NT2/D1 (cell line): ENCODE measurements at regions not wholly inside any gene's neighbourhood (a gene's known extent, or its start where the extent isn't known, plus 50 kb on each side); places are given as distances from the start of the nearest gene placed in this dataset.
"Not testable (repeated sequence)": the region's sequence is repeated elsewhere in the genome, so short reads cannot be mapped to it uniquely, and the experiment has no call there.

Experiments used
- DNase-seq: peaks from one replicate; pipeline ENCODE4 v3.0.0-alpha.2; 2011; ENCODE audit warnings: low read depth, low spot score
- H3K27me3 ChIP-seq: 2 replicates; pipeline ENCODE4 v1.6.0; 2011; ENCODE audit warnings: mild to moderate bottlenecking; ENCODE audit not compliant: insufficient read length, insufficient read depth
- H3K36me3 ChIP-seq: 2 replicates; pipeline ENCODE4 v1.6.1; 2011; ENCODE audit warnings: mild to moderate bottlenecking, low read length, mixed read lengths; ENCODE audit not compliant: insufficient read depth, insufficient read length
- H3K4me1 ChIP-seq: 2 replicates; pipeline ENCODE4 v1.5.1; 2011; ENCODE audit not compliant: insufficient read depth, insufficient read length
- H3K4me3 ChIP-seq: 2 replicates; pipeline ENCODE4 v1.5.1; 2011; ENCODE audit warnings: low read depth; ENCODE audit not compliant: insufficient read length
- H3K9ac ChIP-seq: 2 replicates; pipeline ENCODE4 v1.6.0; 2011; ENCODE audit warnings: low read depth; ENCODE audit not compliant: insufficient read length
- H3K9me3 ChIP-seq: 2 replicates; pipeline ENCODE4 v1.5.1; 2011; ENCODE audit warnings: mild to moderate bottlenecking, low read length; ENCODE audit not compliant: insufficient read depth
- SUZ12 ChIP-seq: IDR thresholded peaks from 2 replicates; pipeline ENCODE4 v1.6.1; 2011; ENCODE audit not compliant: insufficient read length, insufficient read depth; ENCODE audit errors: extremely low read depth
- YY1 ChIP-seq: IDR thresholded peaks from 2 replicates; pipeline ENCODE4 v1.6.1; 2011; ENCODE audit not compliant: insufficient read length, insufficient read depth
- ZNF274 ChIP-seq: IDR thresholded peaks from 2 replicates; pipeline ENCODE4 v1.6.1; 2011; ENCODE audit warnings: mild to moderate bottlenecking, low read depth, low read length

DNA sequence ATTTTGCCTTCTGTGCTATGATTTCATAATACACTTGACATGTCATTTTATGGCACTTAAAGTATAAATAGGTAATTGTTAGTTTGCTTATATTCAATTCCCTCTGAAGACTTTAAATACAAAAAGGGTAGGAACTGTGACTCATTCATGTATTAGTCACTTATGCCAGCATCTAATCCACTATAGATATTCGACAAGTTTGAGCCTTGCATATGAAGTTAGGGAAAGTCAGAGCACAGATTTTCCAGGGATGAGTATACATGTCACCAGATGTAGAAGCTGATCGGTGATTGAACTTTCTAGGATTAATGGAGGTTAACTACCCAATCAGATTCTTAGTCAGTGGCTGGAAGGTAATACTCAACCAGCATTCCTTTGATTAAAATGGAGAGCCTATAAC is 1321.5 kb downstream of the XPNPEP1 start:
- no peak overlapping the region for H3K4me3 ChIP-seq
- H3K9ac ChIP-seq, result no peak overlapping the region
- peaks cover 2% of the 10 kb centered on the region for H3K4me1 ChIP-seq
- H3K9me3 ChIP-seq, result no peaks in the 10 kb centered on the region
- H3K36me3 ChIP-seq, result no peaks in the 10 kb centered on the region
- TF ChIP-seq SUZ12 (no peak), YY1 (no peak), ZNF274 (no peak)
- H3K27me3 ChIP-seq, result no peaks in the 10 kb centered on the region
- DNase-seq, result no peak

DNA sequence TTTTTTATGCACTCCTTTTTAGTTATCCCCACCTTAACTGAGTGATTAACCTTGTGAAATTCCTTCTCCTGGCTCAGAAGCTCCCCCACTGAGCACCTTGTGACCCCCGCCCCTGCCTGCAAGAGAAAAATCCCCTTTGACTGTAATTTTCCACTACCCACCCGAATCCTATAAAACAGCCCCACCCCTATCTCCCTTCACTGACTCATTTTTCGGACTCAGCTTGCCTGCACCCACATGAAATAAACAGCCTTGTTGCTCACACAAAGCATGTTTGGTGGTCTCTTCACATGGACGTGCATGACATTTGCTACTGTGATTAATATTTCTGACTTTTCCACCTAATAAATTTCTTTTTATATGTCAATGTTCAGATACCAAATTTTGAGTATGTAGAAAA is 1322.8 kb downstream of the XPNPEP1 start:
- not testable (repeated sequence) for H3K36me3 ChIP-seq, H3K4me3 ChIP-seq, H3K4me1 ChIP-seq, DNase-seq, H3K9ac ChIP-seq, H3K9me3 ChIP-seq, H3K27me3 ChIP-seq

DNA sequence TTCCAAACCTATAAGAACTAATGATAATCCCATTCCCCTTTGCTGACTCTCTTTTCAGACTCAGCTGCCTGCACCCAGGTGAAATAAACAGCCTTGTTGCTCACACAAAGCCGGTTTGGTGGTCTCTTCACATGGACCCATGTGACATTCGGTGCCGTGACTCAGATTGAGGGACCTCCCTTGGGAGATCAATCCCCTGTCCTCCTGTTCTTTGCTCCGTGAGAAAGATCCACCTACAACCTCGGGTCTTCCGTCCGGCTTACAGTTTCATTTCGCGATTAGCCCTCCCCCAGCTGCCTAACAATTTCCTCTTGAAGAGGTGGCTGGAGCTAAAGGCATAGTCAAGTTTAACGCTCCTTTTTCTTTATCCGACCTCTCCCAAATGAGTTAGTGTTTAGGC is 1324.0 kb downstream of the XPNPEP1 start:
- not testable (repeated sequence) for H3K4me1 ChIP-seq, H3K9ac ChIP-seq

DNA sequence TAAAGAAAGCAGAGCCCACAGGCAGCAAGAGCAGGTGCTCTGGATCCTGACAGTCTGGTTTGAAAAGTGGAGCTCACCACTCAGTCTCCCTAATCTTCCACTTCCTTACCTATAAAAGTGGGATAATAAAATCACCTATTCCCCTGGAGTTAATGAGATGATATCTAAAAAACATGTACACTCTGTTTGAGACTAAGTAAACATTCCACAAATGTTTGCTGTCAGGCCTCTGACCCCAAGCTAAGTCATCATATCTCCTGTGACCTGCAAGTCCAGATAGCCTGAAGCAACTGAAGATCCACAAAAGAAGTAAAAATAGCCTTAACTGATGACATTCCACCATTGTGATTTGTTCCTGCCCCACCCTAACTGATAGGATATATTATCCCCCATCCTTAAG is 1324.5 kb downstream of the XPNPEP1 start:
- no peaks in the 10 kb centered on the region for H3K9me3 ChIP-seq
- no peaks in the 10 kb centered on the region for H3K36me3 ChIP-seq
- H3K4me3 ChIP-seq, result no peak overlapping the region
- no peaks in the 10 kb centered on the region for H3K27me3 ChIP-seq
- H3K4me1 ChIP-seq, result peaks cover 2% of the 10 kb centered on the region
- no peak for DNase-seq
- no peak overlapping the region for H3K9ac ChIP-seq
- no peak for TF ChIP-seq SUZ12
- TF ChIP-seq ZNF274, result no peak
- no peak for TF ChIP-seq YY1

More for the DNA sequence above, 1324.0 kb downstream of the XPNPEP1 start:
- H3K36me3 ChIP-seq, DNase-seq, H3K9me3 ChIP-seq, H3K4me3 ChIP-seq, H3K27me3 ChIP-seq: not testable (repeated sequence)

DNA sequence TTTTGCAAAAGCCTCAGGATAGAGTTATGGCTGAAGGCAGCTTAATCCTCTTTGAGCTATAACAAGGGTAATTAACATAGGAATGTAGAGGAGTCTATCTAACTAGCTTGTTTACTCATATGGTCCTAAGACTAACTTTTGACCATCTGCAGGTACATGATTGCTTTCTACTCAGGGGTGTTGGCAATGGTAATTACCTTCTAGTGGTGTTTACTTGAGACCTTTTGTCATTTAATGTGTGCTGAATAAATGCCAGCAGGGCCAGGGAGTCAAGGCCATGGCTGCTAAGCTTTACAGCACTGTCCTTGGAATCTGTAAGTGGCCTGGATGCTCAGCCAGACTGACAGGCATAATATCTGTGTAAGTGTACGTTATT is 1325.0 kb downstream of the XPNPEP1 start:
- no peak for TF ChIP-seq YY1
- TF ChIP-seq SUZ12, result no peak
- no peak for TF ChIP-seq ZNF274
- Histone ChIP-seq H3K9ac (no peak overlapping the region), H3K9me3 (no peaks in the 10 kb centered on the region), H3K27me3 (no peaks in the 10 kb centered on the region), H3K36me3 (no peaks in the 10 kb centered on the region), H3K4me1 (peaks cover 2% of the 10 kb centered on the region), H3K4me3 (no peak overlapping the region)
- peak; percentile 39 for DNase-seq

DNA sequence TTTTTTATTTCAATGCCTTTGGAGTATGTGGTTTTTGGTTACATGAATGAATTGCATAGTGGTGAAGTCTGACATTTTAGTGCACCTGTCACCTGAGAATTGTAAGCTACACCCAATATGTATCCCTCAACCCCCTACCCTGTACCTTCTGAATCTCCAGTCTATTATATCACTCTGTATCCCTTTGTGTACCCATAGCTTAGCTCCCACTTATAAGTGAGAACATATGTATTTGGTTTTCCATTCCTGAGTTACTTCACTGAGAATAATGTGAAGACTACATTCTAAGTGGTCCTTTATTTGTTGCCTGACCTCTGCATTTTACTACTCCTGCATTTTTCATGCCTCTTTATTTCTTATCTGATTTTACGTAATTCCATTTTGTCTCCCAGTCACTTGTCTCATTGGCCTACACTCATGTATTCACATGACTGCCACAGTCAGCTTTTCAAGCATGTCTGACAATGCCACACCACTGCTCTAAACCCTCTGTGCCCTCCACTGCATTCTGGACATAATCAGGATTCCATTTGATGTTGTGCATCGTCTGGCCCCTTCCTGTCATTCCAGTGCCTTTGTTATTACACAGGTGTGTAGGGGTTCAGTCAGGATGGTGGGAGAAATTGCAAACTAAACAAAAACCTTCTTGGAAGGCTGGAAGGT is 1325.5 kb downstream of the XPNPEP1 start:
- Histone ChIP-seq H3K9me3 (no peaks in the 10 kb centered on the region), H3K36me3 (no peaks in the 10 kb centered on the region), H3K27me3 (no peaks in the 10 kb centered on the region), H3K4me3 (no peak overlapping the region), H3K4me1 (peaks cover 2% of the 10 kb centered on the region), H3K9ac (no peak overlapping the region)
- no peak for DNase-seq
- no peak for TF ChIP-seq ZNF274
- TF ChIP-seq YY1, result no peak
- no peak for TF ChIP-seq SUZ12

DNA sequence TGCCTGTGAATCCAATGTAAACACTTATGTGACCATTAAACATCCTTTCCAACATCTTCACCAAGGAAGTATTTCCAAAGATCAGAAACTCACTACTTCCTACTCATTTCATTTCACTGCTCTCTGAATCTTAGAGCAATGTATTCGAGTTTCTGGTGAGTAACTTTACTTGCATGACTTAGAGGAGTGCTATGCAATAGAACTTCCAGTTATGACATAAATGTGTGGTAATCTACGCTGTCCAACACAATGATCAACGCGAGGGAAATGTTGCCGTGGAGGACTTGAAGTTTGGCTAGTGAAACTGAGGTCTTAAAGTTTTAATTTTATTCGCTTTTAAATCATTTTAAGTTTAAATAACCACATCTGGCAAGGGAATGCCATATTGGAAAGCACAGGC is 1326.3 kb downstream of the XPNPEP1 start:
- Histone ChIP-seq H3K9me3 (no peaks in the 10 kb centered on the region), H3K36me3 (no peaks in the 10 kb centered on the region), H3K4me3 (no peak overlapping the region), H3K27me3 (no peaks in the 10 kb centered on the region), H3K4me1 (peaks cover 2% of the 10 kb centered on the region), H3K9ac (no peak overlapping the region)
- DNase-seq, result no peak
- no peak for TF ChIP-seq YY1
- TF ChIP-seq SUZ12, result no peak
- no peak for TF ChIP-seq ZNF274

DNA sequence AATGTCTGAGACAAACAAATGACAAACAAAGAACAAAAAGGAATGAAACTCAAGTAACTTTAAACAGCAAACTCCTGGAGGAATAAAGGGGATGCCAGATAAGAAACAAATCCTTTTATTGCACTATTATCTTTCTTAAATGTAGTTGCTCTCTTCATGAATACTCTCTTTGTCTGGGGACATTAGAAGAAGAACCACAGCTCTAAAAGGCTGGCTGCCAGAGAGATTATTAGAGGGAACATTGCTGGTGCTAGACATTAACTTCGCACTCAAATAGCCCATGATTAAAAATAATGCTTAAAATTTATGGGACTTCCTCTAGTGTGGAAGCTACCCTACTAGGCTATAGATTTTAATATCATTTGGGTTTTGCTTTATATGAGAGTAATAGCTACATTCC is 1330.4 kb downstream of the XPNPEP1 start:
- no peak for TF ChIP-seq YY1
- TF ChIP-seq SUZ12, result no peak
- TF ChIP-seq ZNF274, result no peak
- no peak for DNase-seq
- Histone ChIP-seq H3K36me3 (no peaks in the 10 kb centered on the region), H3K9me3 (no peaks in the 10 kb centered on the region), H3K9ac (no peak overlapping the region), H3K4me3 (no peak overlapping the region), H3K4me1 (peaks cover under 1% of the 10 kb centered on the region), H3K27me3 (no peaks in the 10 kb centered on the region)
